Ishikawa (cell line): ENCODE measurements at regions not wholly inside any gene's neighbourhood (a gene's known extent, or its start where the extent isn't known, plus 50 kb on each side); places are given as distances from the start of the nearest gene placed in this dataset.

ENCODE experiments used
- CEBPB ChIP-seq: IDR thresholded peaks from 2 replicates; pipeline ENCODE4 v1.6.1; 2012
- CREB1 ChIP-seq: IDR thresholded peaks from 2 replicates; pipeline ENCODE4 v1.6.1; 2012; ENCODE audit warnings: low read depth
- EP300 ChIP-seq: IDR thresholded peaks from 2 replicates; pipeline ENCODE4 v1.6.1; 2012; ENCODE audit warnings: borderline replicate concordance
- FOXM1 ChIP-seq: IDR thresholded peaks from 2 replicates; pipeline ENCODE4 v1.6.1; 2012; ENCODE audit warnings: low read depth, borderline replicate concordance
- NFIC ChIP-seq: IDR thresholded peaks from 2 replicates; pipeline ENCODE4 v1.6.1; 2012
- RAD21 ChIP-seq: IDR thresholded peaks from 2 replicates; pipeline ENCODE4 v1.6.1; 2012; ENCODE audit warnings: low read depth
- REST ChIP-seq: IDR thresholded peaks from 2 replicates; pipeline ENCODE4 v1.6.1; 2012; ENCODE audit warnings: low read depth, mild to moderate bottlenecking
- TAF1 ChIP-seq: IDR thresholded peaks from 2 replicates; pipeline ENCODE4 v1.6.1; 2012; ENCODE audit warnings: low read depth, mild to moderate bottlenecking
- TCF12 ChIP-seq: IDR thresholded peaks from 2 replicates; pipeline ENCODE4 v1.6.1; 2012; ENCODE audit warnings: low read depth
- TF ChIP-seq, protein P1 (sequence below): IDR thresholded peaks from 2 replicates; pipeline ENCODE4 v1.6.1; 2012

GRCh38 chr5:121608826-121609225, 242.9 kb upstream of the FTMT start:
- TF ChIP-seq EP300, result no peak
- TF ChIP-seq REST, result no peak
- TF ChIP-seq, protein P1, sequence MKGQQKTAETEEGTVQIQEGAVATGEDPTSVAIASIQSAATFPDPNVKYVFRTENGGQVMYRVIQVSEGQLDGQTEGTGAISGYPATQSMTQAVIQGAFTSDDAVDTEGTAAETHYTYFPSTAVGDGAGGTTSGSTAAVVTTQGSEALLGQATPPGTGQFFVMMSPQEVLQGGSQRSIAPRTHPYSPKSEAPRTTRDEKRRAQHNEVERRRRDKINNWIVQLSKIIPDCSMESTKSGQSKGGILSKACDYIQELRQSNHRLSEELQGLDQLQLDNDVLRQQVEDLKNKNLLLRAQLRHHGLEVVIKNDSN, result no peak
- TF ChIP-seq TAF1, result no peak
- no peak for TF ChIP-seq CREB1
- no peak for TF ChIP-seq NFIC
- TF ChIP-seq FOXM1, result no peak
- no peak for TF ChIP-seq RAD21
- no peak for TF ChIP-seq CEBPB
- no peak for TF ChIP-seq TCF12
